ENCODE measurements at regions not wholly inside any gene's neighbourhood (a gene's known extent, or its start where the extent isn't known, plus 50 kb on each side); places are given as distances from the start of the nearest gene placed in this dataset.

- Mint-ChIP-seq H3K4me1 (ENCODE audit: unreplicated experiment) (no peaks in the 10 kb centered on the region), H3K4me3 (ENCODE audit: unreplicated experiment) (no peak overlapping the region), H3K27me3 (ENCODE audit: unreplicated experiment) (no peaks in the 10 kb centered on the region)
Measured at GRCh38 chr3:81874738-81875137, 113.3 kb upstream of the GBE1 start.

GRCh38 chr3:81872566-81872965 is 111.1 kb upstream of the GBE1 start:
- TF ChIP-seq CTCF (IDR thresholded peaks at IDR 0.05; ENCODE audit: unreplicated experiment) = no peak
- Mint-ChIP-seq H3K27ac (ENCODE audit: unreplicated experiment) (no peak overlapping the region), H3K4me3 (ENCODE audit: unreplicated experiment) (no peak overlapping the region), H3K27me3 (ENCODE audit: unreplicated experiment) (no peaks in the 10 kb centered on the region), H3K9me3 (ENCODE audit: unreplicated experiment) (no peaks in the 10 kb centered on the region), H3K4me1 (ENCODE audit: unreplicated experiment) (no peaks in the 10 kb centered on the region), H3K36me3 (ENCODE audit: low read depth, unreplicated experiment) (no peaks in the 10 kb centered on the region)
- no peak for DNase-seq (ENCODE audit: low spot score)

More at GRCh38 chr3:81874738-81875137, 113.3 kb upstream of the GBE1 start:
- TF ChIP-seq CTCF (IDR thresholded peaks at IDR 0.05; ENCODE audit: unreplicated experiment) = no peak
- no peaks in the 10 kb centered on the region for H3K9me3 Mint-ChIP-seq (ENCODE audit: unreplicated experiment)
- H3K36me3 Mint-ChIP-seq (ENCODE audit: low read depth, unreplicated experiment) = no peaks in the 10 kb centered on the region
- DNase-seq (ENCODE audit: low spot score) = no peak
- no peak overlapping the region for H3K27ac Mint-ChIP-seq (ENCODE audit: unreplicated experiment)

- Mint-ChIP-seq H3K27me3 (ENCODE audit: unreplicated experiment) (no peaks in the 10 kb centered on the region), H3K27ac (ENCODE audit: unreplicated experiment) (no peak overlapping the region), H3K36me3 (ENCODE audit: low read depth, unreplicated experiment) (no peaks in the 10 kb centered on the region), H3K9me3 (ENCODE audit: unreplicated experiment) (no peaks in the 10 kb centered on the region), H3K4me3 (ENCODE audit: unreplicated experiment) (no peak overlapping the region), H3K4me1 (ENCODE audit: unreplicated experiment) (no peaks in the 10 kb centered on the region)
- no peak for DNase-seq (ENCODE audit: low spot score)
- peak; percentile 62 for TF ChIP-seq CTCF (IDR thresholded peaks at IDR 0.05; ENCODE audit: unreplicated experiment)
Measured at GRCh38 chr3:81871358-81872155, 110.1 kb upstream of the GBE1 start.

- TF ChIP-seq CTCF (IDR thresholded peaks at IDR 0.05; ENCODE audit: unreplicated experiment) = no peak
Measured at GRCh38 chr3:81869382-81869781, 107.9 kb upstream of the GBE1 start.

GRCh38 chr3:81868597-81868996 is 107.2 kb upstream of the GBE1 start:
- no peak for TF ChIP-seq CTCF (IDR thresholded peaks at IDR 0.05; ENCODE audit: unreplicated experiment)
- Mint-ChIP-seq H3K36me3 (ENCODE audit: low read depth, unreplicated experiment) (no peaks in the 10 kb centered on the region), H3K27me3 (ENCODE audit: unreplicated experiment) (no peaks in the 10 kb centered on the region), H3K9me3 (ENCODE audit: unreplicated experiment) (no peaks in the 10 kb centered on the region), H3K4me1 (ENCODE audit: unreplicated experiment) (no peaks in the 10 kb centered on the region), H3K4me3 (ENCODE audit: unreplicated experiment) (no peak overlapping the region), H3K27ac (ENCODE audit: unreplicated experiment) (no peak overlapping the region)
- DNase-seq (ENCODE audit: low spot score) = no peak

More at GRCh38 chr3:81869382-81869781, 107.9 kb upstream of the GBE1 start:
- DNase-seq (ENCODE audit: low spot score) = no peak
- no peaks in the 10 kb centered on the region for H3K4me1 Mint-ChIP-seq (ENCODE audit: unreplicated experiment)
- H3K4me3 Mint-ChIP-seq (ENCODE audit: unreplicated experiment) = no peak overlapping the region
- no peaks in the 10 kb centered on the region for H3K27me3 Mint-ChIP-seq (ENCODE audit: unreplicated experiment)
- H3K36me3 Mint-ChIP-seq (ENCODE audit: low read depth, unreplicated experiment) = no peaks in the 10 kb centered on the region
- no peak overlapping the region for H3K27ac Mint-ChIP-seq (ENCODE audit: unreplicated experiment)
- no peaks in the 10 kb centered on the region for H3K9me3 Mint-ChIP-seq (ENCODE audit: unreplicated experiment)
